HG03064 (cell line): ENCODE measurements at regions not wholly inside any gene's neighbourhood (a gene's known extent, or its start where the extent isn't known, plus 50 kb on each side); places are given as distances from the start of the nearest gene placed in this dataset.

Source experiments
- ATAC-seq: cut with Tn5 transposase; IDR thresholded peaks from one replicate; pipeline ENCODE4 v1.9.1; 2021; ENCODE audit warnings: low read depth; ENCODE audit not compliant: unreplicated experiment

DNA sequence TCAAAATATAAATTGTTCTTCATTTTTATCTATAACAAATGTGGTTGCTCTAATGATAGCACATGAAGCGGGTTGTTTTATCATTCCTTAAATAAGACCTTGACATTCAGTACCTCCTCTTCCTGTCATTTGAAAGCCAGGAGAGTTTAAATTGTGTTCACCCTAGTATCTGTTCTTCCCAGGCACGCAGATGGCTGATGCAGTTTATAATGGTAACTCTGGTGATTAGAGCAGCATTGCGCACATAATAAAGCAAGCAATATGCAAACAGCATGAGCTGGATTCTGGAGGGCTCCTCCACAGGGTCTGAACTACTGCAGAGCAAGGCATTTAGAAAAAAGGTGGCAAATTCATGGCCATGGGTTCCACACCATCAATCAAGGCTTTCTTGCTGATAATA lies 307.8 kb downstream of the ENC1 start:
- no peak for ATAC-seq

DNA sequence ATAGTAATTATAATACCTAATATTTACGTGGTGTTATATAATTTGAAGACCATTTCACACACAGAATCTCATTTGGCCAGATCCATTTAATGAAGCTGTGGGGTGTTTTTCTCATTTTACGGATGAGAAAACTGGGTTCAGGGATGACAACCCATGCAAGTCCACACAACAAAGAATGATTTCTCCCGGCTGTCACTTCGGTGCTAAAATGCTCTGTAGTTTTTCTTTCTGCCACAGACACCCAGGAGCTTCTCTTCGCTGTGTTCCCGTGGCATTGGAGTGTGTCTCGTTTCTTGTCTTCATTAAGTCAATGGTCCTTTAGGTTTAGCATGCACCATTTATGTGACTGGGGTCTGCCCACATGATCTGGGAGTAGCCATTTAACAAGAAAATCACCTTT lies 308.5 kb downstream of the ENC1 start:
- ATAC-seq, result no peak

DNA sequence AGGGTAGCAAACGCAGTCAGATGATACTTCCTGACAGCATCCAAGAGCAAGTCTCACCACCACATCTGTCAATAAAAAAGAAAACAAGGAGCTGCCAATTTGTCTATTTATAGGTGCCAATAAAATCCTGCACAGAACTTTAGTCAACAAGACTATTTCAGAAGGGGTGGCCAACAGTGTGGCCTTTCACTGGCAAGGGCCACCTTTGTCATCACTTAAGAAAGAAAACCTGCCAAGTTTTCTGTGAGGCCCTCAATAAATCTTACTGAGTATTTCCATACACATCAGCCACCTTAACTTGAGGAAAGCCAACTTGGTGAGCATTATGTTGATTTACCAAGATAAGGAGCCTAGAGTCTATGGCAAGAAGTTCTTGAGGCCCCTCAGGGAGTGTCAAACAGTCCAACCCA lies 312.3 kb downstream of the ENC1 start:
- no peak for ATAC-seq

DNA sequence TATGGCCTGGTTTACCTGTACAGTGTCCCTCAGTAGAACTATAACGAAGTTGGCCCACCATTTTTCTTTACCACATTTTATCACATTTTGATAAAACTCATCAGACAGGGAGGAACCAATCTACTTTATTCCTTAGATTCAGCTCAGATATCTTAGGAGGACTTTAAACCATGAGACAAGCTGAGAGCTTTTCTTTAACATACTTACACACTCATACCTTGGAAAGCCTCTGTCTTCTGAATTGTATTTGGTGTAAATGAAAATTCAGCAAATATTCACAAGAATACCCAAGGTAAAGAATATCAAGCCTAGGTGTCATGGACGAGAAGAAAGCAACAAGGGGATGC lies 313.2 kb downstream of the ENC1 start:
- ATAC-seq, result no peak

DNA sequence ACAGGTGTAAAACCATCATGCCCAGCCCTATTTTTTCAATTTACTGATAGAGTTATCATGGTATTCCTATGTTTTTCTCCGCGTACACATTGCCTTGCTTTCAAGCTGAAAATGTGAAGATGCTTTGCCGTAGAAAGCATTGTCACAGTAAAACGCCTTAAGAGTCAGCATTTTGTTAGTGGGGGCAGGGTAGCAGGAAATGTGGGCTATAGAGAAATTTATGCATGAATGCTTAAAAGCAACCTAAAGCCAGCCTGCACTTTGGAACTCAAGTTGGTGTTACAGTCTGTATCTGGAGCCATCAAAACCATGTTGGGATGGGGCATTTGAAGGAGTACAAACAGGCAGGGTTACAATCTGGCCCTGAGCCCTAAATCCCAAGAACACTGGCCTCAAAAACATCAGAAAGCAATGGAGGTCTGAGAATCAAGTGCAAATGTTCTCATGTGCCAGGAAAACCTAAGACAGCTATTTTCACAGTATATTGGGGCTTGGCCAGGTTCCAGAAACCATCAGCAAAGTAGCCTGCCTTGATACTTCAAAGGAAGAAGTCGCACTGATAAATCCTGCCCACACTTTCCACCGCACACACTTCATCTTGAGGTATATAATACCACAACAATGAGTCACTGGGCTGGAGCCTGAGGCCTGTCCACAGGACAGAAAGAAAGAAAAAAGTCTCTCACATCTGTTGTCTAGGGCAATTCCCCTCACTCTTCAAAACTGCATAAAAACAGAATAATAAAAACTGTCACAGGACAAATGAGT lies 313.8 kb downstream of the ENC1 start:
- ATAC-seq, result peak; percentile 90

DNA sequence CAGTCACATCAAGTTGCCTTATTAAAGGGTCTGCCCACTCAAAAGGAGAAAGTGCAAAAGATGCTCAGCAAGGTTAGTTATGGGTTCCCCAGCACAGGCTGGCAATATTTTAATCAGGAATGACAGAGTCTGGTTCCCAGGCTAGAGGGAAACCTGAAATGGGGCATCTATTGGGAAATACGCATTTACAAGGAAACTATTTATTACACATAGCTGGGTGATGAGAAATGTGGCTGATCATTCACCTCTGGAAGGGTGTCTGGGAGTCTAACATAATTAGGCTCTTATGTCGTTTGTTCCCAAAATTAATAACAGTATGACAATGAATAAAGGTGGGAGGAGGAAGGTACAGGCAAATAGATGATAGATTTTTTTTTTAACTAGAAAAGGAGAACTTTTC lies 314.7 kb downstream of the ENC1 start:
- no peak for ATAC-seq

DNA sequence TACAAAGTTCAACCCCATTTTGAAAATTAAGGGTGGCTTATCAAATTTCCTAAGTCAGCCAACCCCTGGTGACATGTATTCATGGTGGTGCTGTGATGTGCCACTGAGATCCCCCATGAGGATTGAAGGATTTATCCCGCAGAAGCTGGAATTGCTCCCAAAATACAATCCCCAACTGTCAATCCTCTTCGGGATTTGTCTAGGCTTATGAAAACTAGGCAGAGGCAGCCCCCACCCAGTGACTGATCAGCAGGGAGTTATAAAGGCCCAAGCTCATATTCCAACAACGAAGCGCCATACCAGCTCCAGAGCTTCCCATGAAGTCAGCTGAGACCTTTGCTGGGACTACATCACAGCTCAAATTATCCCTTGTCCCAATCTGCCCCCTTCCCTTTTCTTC lies 316.0 kb downstream of the ENC1 start:
- ATAC-seq, result no peak

DNA sequence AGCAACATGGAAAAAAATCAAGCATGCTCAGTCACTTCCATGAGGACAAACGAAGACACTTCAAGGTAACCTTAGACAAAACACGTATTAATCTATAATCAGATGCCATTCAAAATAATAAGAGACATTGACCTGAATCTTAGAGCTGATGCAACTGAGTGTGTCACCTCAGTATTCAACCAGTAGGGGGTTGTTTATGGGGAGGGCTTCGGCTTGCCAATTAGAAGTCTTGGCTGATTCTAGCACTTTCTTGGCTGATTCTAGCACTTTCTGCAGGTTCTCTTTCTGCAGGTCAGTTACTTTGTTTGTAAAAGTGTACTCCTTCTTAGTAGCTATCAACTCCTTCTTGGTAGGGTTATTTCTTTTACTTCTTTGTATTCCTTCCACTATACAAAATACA lies 317.6 kb downstream of the ENC1 start:
- ATAC-seq, result no peak

DNA sequence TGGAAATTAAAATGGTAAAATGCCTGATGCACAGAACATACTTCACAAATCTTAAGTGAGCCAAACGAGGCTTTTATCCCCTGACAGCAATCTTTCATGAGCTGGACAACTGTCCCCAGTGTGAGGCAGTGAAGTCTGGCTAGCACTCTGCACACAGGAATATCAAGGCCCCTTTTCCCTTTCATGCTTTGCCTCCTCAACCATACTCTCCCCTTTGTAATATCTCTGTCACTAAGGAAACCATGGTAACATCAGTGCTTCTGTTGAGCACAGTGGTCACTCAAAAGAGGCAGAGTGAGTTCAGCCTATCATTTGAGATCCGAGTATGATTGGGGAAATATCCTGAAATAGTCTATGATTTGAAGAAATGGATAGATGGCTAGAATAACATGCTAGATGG lies 318.3 kb downstream of the ENC1 start:
- ATAC-seq, result no peak

DNA sequence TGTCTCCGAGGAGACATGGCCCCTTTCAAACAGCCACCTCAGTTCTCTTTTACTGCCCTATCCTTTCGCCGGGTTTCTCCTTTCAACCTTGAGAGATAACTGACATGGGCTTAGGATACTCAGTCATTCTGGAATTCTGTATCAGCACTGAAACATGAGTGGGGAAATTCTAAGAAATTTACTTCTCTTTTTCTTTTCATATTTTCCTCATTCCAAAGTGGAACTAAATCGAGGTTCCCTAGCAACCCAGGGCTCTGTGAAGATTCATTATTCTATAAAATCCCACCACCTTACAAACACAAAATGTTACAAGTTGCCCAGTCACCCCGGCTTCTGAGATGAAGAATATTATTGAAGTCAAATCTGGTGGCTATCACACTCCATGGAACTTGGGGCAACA lies 319.2 kb downstream of the ENC1 start:
- ATAC-seq, result no peak

DNA sequence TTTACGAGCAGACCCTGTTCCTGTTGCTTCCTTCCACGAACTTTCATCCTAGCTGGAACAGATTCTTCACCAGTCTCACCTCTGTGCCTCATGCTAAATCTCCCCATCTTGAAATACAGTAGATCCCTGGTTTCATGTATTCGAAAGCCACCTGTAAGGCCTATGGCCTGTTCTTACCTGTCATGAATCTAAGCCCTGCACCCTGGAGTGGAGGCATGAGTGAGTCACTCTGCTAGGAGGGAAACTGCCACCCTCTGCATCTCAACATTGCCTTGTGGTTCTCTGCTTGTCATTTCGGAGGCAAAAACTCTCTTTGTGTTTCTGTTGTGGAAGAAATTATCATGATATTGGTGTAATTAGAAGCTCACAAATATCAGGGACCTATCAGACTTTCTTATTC lies 320.0 kb downstream of the ENC1 start:
- no peak for ATAC-seq

DNA sequence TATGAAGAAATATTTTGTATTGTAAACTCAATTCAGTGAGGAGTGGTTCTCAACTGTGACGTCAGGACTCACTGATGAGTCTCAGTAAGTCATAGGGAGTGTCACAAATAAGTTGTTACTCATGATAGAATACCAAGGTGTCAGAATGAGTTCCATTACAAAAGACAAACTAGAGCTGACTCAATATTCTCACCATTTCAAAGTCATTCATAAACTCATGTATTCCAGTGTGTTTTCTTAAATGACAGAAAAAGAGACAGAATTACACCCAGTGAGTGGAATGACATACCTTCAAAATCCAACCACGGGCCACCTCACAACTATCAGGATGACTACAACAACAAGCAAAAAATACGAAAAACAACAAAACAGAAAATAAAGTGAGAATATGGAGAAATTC lies 321.5 kb downstream of the ENC1 start:
- no peak for ATAC-seq

DNA sequence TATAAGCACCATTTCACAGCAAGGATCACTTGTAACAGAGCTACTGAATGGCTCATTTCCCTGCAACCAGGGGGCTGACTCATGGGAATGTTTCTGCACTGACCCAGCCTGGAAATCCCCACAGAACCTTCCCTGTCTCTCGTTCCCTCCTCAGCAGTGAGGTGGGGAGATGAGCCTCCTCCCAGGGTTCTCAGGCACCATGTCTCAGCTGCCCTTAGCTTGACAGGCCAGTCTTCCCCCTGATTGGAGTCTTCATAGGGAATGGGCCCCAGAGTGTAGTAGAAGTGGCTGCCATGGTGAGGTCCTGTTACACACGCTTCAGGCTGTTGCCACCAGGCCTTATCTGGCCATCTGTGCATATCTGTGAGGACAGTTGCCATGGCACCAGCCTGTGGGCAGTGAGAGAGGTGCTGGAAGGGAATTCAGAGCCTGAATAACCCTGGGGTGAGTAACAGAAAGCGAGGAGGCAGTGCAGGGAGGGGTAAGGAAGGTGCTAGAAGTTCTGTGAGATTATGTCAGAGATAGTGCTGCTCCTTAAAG lies 324.4 kb downstream of the ENC1 start:
- ATAC-seq, result no peak

DNA sequence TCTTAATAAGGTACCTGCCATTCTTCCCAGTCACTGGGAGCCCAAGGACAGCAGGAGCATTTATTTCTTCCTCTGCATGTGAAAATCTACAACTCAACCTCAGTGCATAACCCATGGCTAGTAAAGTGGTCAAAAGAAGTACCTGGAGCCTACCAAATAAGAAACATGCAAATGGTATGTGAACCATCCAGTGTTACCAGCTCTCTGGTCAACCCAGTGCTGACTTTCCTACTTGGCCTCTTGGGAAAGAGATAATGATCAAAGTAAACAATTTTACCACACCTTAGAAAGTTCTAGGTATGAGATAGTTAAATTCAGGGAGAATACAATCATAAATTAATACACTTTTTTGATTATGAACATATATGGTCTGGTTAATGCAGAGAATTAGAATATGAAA lies 325.6 kb downstream of the ENC1 start:
- ATAC-seq, result no peak

DNA sequence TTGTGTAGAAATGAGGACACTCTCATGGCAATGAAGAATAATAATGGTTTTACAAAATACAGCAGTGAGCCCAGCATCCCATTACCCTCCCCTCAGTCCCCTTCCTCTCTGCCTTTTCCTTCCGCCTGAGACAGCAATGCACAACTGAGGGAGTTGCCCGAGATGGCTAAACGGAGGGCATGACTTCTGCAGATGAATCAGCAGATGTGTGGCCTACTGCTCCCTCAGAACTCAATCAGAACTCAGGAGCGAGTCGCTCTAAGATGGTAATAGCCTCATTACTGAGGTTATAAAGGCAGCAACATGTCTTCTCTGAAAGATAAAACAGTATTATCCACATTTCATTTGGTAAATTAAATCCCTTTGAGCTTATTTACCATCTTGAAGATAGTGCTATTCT lies 326.6 kb downstream of the ENC1 start:
- no peak for ATAC-seq

DNA sequence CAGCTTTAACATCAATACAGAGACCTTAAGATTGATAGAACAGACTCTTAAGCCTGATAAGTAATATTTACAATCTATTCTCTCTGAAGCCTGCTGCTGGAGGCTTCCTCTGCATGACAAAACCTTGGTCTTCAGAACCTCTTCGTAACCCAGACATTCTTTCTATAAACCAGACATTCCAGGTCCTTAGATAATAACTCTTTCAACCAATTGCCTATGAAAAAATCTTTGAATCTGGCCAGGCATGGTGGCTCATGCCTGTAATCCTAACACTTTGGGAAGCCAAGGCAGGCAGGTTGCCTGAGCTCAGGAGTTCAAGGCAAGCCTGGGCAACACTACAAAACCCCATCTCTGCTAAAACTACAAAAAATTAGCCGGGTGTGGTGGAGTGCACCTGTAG lies 327.8 kb downstream of the ENC1 start:
- no peak for ATAC-seq

DNA sequence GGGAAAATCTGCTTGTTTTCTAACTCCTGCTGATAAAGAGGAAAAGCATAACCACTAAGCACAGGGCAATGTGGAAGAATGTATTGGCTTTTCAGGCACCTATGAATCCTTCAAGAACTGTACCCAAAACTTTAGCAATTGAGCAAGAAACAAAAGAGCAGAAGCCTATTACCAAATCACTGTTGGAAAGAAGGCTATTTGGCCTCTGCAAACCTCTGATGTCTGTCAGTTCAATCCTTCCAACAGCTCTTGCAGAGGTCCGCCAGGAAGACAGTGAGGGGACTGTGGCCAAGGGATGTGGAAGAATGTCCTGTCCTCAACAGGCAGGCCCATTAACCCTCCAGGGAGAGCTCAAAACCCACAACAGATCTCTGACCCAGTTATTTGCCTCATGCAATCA lies 328.6 kb downstream of the ENC1 start:
- ATAC-seq, result no peak

DNA sequence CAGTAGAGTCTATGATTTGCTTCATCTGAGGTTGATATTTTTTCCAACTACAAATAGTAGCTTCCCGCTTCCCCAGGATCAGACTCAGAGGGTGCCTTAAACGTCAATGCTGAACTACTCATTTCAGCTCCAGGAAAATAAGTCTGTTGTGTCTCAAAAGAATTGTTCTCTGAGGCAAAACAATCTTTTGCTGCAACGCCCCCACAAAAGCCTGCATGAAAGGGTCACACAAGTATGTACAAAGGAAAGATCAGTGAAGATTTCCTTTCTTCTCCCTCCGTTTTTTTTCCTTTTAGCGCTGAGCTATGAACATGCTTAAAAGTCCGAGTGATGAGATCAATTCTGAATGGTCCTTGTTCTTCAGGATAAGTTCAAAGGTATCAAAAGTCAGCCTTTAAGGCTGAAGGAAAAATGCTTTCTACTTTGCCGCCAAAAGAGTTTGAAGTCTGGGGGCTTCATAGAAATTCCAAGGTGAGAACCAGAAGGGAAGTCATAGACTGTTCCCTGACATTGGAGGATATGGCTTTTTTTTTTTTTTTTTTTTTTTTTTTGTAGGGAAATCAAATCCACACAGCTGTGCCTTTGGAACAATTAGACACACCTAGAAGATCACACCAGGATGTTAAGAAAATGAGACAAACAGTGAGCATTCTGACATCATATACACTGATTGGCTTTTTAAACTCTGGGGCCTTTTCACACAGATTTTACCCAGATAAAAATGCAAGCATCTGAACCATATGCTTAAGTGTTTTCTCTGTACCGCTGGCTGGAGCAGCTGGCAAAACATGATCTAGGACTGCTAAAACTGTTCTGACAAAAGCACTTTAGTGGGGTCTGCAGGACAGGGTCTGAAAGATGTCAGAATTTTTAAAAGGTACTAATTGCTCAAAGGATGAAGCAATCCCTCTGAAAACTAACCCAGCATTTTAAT lies 329.3 kb downstream of the ENC1 start:
- no peak for ATAC-seq

DNA sequence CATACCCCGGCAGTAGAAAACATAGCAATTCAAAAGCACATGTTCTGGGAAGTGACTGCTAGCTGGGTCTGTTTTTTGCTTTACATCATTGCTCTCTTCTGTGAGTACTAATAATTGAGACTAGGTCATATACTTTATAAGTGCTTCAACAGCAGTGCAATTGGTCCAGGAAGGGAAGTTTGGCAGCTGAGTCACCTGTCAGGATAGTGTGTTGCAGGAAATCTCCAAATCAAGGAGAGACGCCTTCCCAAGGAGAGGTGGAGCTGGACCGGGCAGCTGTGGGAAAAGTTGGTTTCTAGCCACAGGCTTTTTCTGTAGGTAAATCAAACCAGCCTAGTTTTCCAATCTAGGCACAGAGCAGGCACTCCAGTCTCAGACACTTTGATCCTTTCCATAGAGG lies 330.1 kb downstream of the ENC1 start:
- no peak for ATAC-seq

DNA sequence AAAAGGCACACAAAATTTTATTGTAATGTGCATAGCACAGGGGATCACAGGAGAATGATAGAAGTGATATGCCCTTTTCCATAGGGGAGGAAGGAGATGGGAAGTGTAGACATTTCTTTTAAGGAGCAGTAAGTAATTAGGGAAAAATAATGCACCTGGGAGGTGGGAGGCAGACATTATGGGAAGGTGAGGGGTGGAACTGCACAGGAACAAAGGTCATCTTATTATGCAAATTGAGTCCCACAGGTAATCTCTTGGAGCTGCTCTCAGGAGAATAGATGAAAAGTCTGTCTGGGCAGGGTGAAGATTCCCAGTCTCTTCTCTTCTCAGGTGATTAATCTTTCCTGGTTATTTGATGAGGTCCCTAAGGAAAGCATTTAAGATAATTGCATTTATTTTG lies 331.5 kb downstream of the ENC1 start:
- no peak for ATAC-seq

DNA sequence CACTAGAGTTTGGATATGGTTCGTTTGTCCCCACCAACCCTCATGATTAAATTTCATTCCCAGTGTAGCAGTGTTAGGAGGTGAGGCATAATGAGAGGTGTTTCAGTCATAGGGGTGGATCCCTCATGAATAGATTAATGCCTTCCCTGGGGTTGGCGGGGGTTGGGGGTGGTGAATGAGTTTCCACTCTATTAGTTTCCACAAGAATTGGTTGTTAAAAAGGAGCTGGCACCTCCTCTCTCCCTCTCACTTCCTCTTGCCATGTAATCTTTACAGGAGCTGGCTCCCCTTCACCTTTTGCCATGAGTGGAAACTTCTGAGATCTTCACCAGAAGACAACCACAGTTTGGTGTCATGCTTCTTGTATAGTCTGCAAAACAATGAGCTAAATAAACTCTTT lies 333.7 kb downstream of the ENC1 start:
- ATAC-seq, result no peak

DNA sequence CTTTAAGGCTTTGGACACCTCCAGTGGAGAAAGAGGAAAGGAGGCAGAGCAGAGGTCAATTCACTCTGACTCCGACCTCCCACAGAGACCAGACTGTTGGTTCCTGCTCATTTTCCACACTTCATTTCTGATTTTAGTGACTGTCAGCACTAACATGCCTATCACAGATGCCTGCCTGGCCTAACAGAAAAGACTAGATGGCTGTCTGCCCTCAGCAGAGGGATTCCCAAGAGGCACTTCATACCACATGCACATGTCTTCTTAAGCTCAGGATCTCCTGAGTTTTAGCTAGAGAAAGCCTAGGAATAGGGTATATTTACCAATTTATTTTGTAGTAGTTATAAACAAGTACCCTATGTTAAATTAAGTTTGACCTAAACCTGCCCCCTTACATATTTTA lies 336.0 kb downstream of the ENC1 start:
- no peak for ATAC-seq
